CD4-positive, CD25-positive, alpha-beta regulatory T cell (primary cell): ENCODE measurements at regions not wholly inside any gene's neighbourhood (a gene's known extent, or its start where the extent isn't known, plus 50 kb on each side); places are given as distances from the start of the nearest gene placed in this dataset.

Experiments
- ATAC-seq, 2 donors: fragments of 150-1000 bp; cut with Tn5 transposase; one replicate each; pipeline ENCODE4 v1.10.0; 2021; ENCODE audit warnings: low read depth in 2 of 2, moderate number of reproducible peaks in 2 of 2, moderate library complexity in 1 of 2
- DNase-seq, 3 donors: peaks; one replicate each; pipeline versions ENCODE4 v3.0.0 to v3.0.0-alpha.2; 2012 to 2022; ENCODE audit warnings: mixed read lengths in 1 of 3
- H3K27ac ChIP-seq: one replicate; pipeline ENCODE4 v1.7.0; 2013; ENCODE audit warnings: mild to moderate bottlenecking, low read length; ENCODE audit not compliant: insufficient read depth, poor library complexity, severe bottlenecking
- H3K27me3 ChIP-seq: one replicate; pipeline ENCODE4 v1.7.0; 2013; ENCODE audit warnings: low read length; ENCODE audit not compliant: control insufficient read depth, insufficient read depth
- H3K36me3 ChIP-seq: one replicate; pipeline ENCODE4 v1.7.0; 2013; ENCODE audit warnings: mild to moderate bottlenecking, low read length, moderate library complexity; ENCODE audit not compliant: control insufficient read depth, insufficient read depth
- H3K4me1 ChIP-seq: 2 replicates; pipeline ENCODE4 v1.7.0; 2013; ENCODE audit warnings: mild to moderate bottlenecking, low read length; ENCODE audit not compliant: insufficient read depth, control insufficient read depth, poor library complexity, severe bottlenecking
- H3K4me3 ChIP-seq: one replicate; pipeline ENCODE4 v1.7.0; 2013; ENCODE audit warnings: low read depth, mild to moderate bottlenecking, low read length, moderate library complexity
- H3K9me3 ChIP-seq, 2 experiments: 1 replicate in 1 of 2; 2 replicates in 1 of 2; pipeline ENCODE4 v1.7.0; 2013; ENCODE audit warnings: low read length in 2 of 2, mild to moderate bottlenecking in 1 of 2, moderate library complexity in 1 of 2; ENCODE audit not compliant: control insufficient read depth in 2 of 2
- H3K27ac Mint-ChIP-seq, 3 donors: one replicate each; pipeline ENCODE4 v1.8.0; 2020 to 2022; ENCODE audit warnings: mild to moderate bottlenecking in 3 of 3, mixed read lengths in 3 of 3, moderate library complexity in 2 of 3
- H3K27me3 Mint-ChIP-seq: one replicate; pipeline ENCODE4 v1.8.0; 2022; ENCODE audit warnings: mild to moderate bottlenecking, mixed read lengths
- H3K36me3 Mint-ChIP-seq: one replicate; pipeline ENCODE4 v1.8.0; 2020; ENCODE audit warnings: mixed read lengths
- H3K4me1 Mint-ChIP-seq, 4 donors: one replicate each; pipeline ENCODE4 v1.8.0; 2020 to 2022; ENCODE audit warnings: mixed read lengths in 4 of 4, mild to moderate bottlenecking in 1 of 4
- H3K4me3 Mint-ChIP-seq, 4 donors: one replicate each; pipeline ENCODE4 v1.8.0; 2020 to 2022; ENCODE audit warnings: mild to moderate bottlenecking in 4 of 4, mixed read lengths in 4 of 4, moderate library complexity in 3 of 4
- H3K9me3 Mint-ChIP-seq, 7 donors: one replicate each; pipeline ENCODE4 v1.8.0; 2020 to 2022; ENCODE audit warnings: mixed read lengths in 7 of 7, mild to moderate bottlenecking in 3 of 7, moderate library complexity in 2 of 7

GRCh38 chr10:78435484-78436221 is 402.0 kb downstream of the RPS24 start:
- H3K27ac Mint-ChIP-seq = no peak overlapping the region
- H3K27me3 ChIP-seq = peaks cover 2% of the 10 kb centered on the region
- H3K4me3 ChIP-seq = no peak overlapping the region
- no peak for DNase-seq
- no peaks in the 10 kb centered on the region for H3K4me1 Mint-ChIP-seq
- H3K27ac ChIP-seq = no peak overlapping the region
- H3K36me3 Mint-ChIP-seq = no peaks in the 10 kb centered on the region
- peaks cover 0 to 3% (median 0%) of the 10 kb centered on the region in 7 donors for H3K9me3 Mint-ChIP-seq
- H3K36me3 ChIP-seq = no peaks in the 10 kb centered on the region
- no peaks in the 10 kb centered on the region for H3K4me1 ChIP-seq
- H3K4me3 Mint-ChIP-seq = no peak overlapping the region
- H3K9me3 ChIP-seq = no peaks in the 10 kb centered on the region
- ATAC-seq = no peak
- peaks cover 5% of the 10 kb centered on the region for H3K27me3 Mint-ChIP-seq

GRCh38 chr10:78436222-78436573 is 402.5 kb downstream of the RPS24 start:
- H3K27me3 Mint-ChIP-seq = peaks cover 5% of the 10 kb centered on the region
- H3K27ac ChIP-seq = no peak overlapping the region

GRCh38 chr10:78436706-78437406 is 403.2 kb downstream of the RPS24 start:
- no peak for DNase-seq
- Histone ChIP-seq H3K9me3 (no peaks in the 10 kb centered on the region), H3K27me3 (no peaks in the 10 kb centered on the region), H3K4me1 (no peaks in the 10 kb centered on the region), H3K4me3 (no peak overlapping the region), H3K27ac (no peak overlapping the region), H3K36me3 (no peaks in the 10 kb centered on the region)
- Mint-ChIP-seq H3K27ac (no peak overlapping the region), H3K4me3 (no peak overlapping the region), H3K4me1 (no peaks in the 10 kb centered on the region), H3K36me3 (no peaks in the 10 kb centered on the region), H3K9me3 (peaks cover 0 to 3% (median 0%) of the 10 kb centered on the region in 7 donors), H3K27me3 (peaks cover 3% of the 10 kb centered on the region)
- ATAC-seq = no peak

More at GRCh38 chr10:78436222-78436573, 402.5 kb downstream of the RPS24 start:
- Histone ChIP-seq H3K36me3 (no peaks in the 10 kb centered on the region), H3K4me3 (no peak overlapping the region), H3K27me3 (no peaks in the 10 kb centered on the region), H3K4me1 (no peaks in the 10 kb centered on the region), H3K9me3 (no peaks in the 10 kb centered on the region)
- H3K4me3 Mint-ChIP-seq = no peak overlapping the region
- ATAC-seq (no peak), DNase-seq (no peak)
- no peaks in the 10 kb centered on the region for H3K36me3 Mint-ChIP-seq
- H3K4me1 Mint-ChIP-seq = no peaks in the 10 kb centered on the region
- no peak overlapping the region for H3K27ac Mint-ChIP-seq
- peaks cover 0 to 3% (median 0%) of the 10 kb centered on the region in 7 donors for H3K9me3 Mint-ChIP-seq

- Histone ChIP-seq H3K4me3 (no peak overlapping the region), H3K27ac (no peak overlapping the region), H3K4me1 (no peaks in the 10 kb centered on the region), H3K27me3 (no peaks in the 10 kb centered on the region), H3K9me3 (no peaks in the 10 kb centered on the region), H3K36me3 (no peaks in the 10 kb centered on the region)
- Mint-ChIP-seq H3K4me1 (no peaks in the 10 kb centered on the region), H3K36me3 (no peaks in the 10 kb centered on the region), H3K27me3 (no peaks in the 10 kb centered on the region), H3K4me3 (no peak overlapping the region), H3K27ac (peak overlapping the region in 1 of 3 donors; percentile 26), H3K9me3 (peaks cover 0 to 3% (median 0%) of the 10 kb centered on the region in 7 donors)
- no peak for DNase-seq
- no peak for ATAC-seq
Measured at GRCh38 chr10:78437407-78437768, 403.7 kb downstream of the RPS24 start.

GRCh38 chr10:78437998-78438906 is 404.6 kb downstream of the RPS24 start:
- DNase-seq (peak in 1 of 3 donors; percentile 10), ATAC-seq (no peak)
- H3K4me1 Mint-ChIP-seq = no peaks in the 10 kb centered on the region
- H3K4me3 Mint-ChIP-seq = no peak overlapping the region
- Histone ChIP-seq H3K27me3 (no peaks in the 10 kb centered on the region), H3K36me3 (no peaks in the 10 kb centered on the region), H3K4me3 (no peak overlapping the region), H3K27ac (no peak overlapping the region), H3K4me1 (no peaks in the 10 kb centered on the region), H3K9me3 (no peaks in the 10 kb centered on the region)
- H3K9me3 Mint-ChIP-seq = peaks cover 0 to 3% (median 0%) of the 10 kb centered on the region in 7 donors
- no peaks in the 10 kb centered on the region for H3K36me3 Mint-ChIP-seq
- H3K27me3 Mint-ChIP-seq = no peaks in the 10 kb centered on the region
- H3K27ac Mint-ChIP-seq = no peak overlapping the region

GRCh38 chr10:78438907-78439809 is 405.5 kb downstream of the RPS24 start:
- Mint-ChIP-seq H3K4me1 (no peaks in the 10 kb centered on the region), H3K4me3 (no peak overlapping the region), H3K36me3 (no peaks in the 10 kb centered on the region), H3K9me3 (peaks cover 0 to 3% (median 0%) of the 10 kb centered on the region in 7 donors), H3K27me3 (no peaks in the 10 kb centered on the region), H3K27ac (no peak overlapping the region)
- Histone ChIP-seq H3K9me3 (no peaks in the 10 kb centered on the region), H3K27me3 (no peaks in the 10 kb centered on the region), H3K4me1 (no peaks in the 10 kb centered on the region), H3K36me3 (no peaks in the 10 kb centered on the region), H3K27ac (no peak overlapping the region), H3K4me3 (no peak overlapping the region)
- no peak for ATAC-seq
- DNase-seq = no peak

- no peak for ATAC-seq
Measured at GRCh38 chr10:78441010-78441409, 407.3 kb downstream of the RPS24 start.

More at GRCh38 chr10:78441010-78441409, 407.3 kb downstream of the RPS24 start:
- Mint-ChIP-seq H3K4me1 (no peaks in the 10 kb centered on the region), H3K36me3 (no peaks in the 10 kb centered on the region), H3K9me3 (peaks cover 0 to 3% (median 0%) of the 10 kb centered on the region in 7 donors), H3K27ac (no peak overlapping the region), H3K4me3 (no peak overlapping the region), H3K27me3 (no peaks in the 10 kb centered on the region)
- H3K4me1 ChIP-seq = no peaks in the 10 kb centered on the region
- no peaks in the 10 kb centered on the region for H3K9me3 ChIP-seq
- H3K4me3 ChIP-seq = no peak overlapping the region
- no peaks in the 10 kb centered on the region for H3K36me3 ChIP-seq
- DNase-seq = no peak
- H3K27ac ChIP-seq = no peak overlapping the region
- H3K27me3 ChIP-seq = no peaks in the 10 kb centered on the region
